ENCODE measurements at regions not wholly inside any gene's neighbourhood (a gene's known extent, or its start where the extent isn't known, plus 50 kb on each side); places are given as distances from the start of the nearest gene placed in this dataset.
"Not testable (repeated sequence)": the region's sequence is repeated elsewhere in the genome, so short reads cannot be mapped to it uniquely, and the experiment has no call there.

GRCh38 chrX:148080593-148080992 lies 99.5 kb downstream of the FMR1NB start:
- no peak for DNase-seq
- Mint-ChIP-seq H3K27me3 (no peaks in the 10 kb centered on the region), H3K36me3 (ENCODE audit: low read depth) (no peaks in the 10 kb centered on the region), H3K27ac (no peak overlapping the region), H3K4me3 (no peak overlapping the region), H3K4me1 (no peaks in the 10 kb centered on the region), H3K9me3 (ENCODE audit: low read depth) (no peaks in the 10 kb centered on the region)
- CTCF ChIA-PET = no interaction called here
- intact Hi-C loops (cut with DNase I, micrococcal nuclease) = no loop called here
- no peak for ATAC-seq
- POLR2A ChIA-PET = no interaction called here

GRCh38 chrX:148084611-148085010 lies 103.5 kb downstream of the FMR1NB start:
- ChIA-PET POLR2A (no interaction called here), CTCF (no interaction called here)
- Mint-ChIP-seq H3K36me3 (ENCODE audit: low read depth) (no peaks in the 10 kb centered on the region), H3K9me3 (ENCODE audit: low read depth) (no peaks in the 10 kb centered on the region), H3K4me3 (no peak overlapping the region), H3K27me3 (no peaks in the 10 kb centered on the region), H3K27ac (no peak overlapping the region), H3K4me1 (no peaks in the 10 kb centered on the region)
- intact Hi-C loops (cut with DNase I, micrococcal nuclease) = no loop called here
- ATAC-seq (no peak), DNase-seq (no peak)

DNA sequence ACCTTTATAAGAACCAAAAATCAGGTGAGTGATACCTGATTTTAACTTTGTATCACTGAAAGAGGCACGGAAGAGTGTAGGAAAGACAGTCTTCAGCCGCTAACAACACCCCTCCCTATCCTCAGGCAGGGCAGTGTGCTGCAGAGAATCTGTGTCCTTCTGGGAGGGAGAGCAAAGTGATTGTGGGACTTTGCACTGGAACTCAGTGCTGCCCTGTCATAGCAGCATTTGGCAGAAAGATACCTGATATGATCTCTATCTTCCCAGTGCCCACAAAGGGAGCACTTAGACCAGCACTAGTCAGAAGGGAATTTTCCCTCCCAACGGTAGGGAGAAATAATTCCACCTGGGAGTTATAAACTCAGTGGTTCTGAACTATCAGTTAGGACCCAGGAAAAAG lies 139.0 kb downstream of the FMR1NB start:
- no peak for ATAC-seq
- intact Hi-C loops (cut with DNase I, micrococcal nuclease) = no loop called here
- H3K36me3 Mint-ChIP-seq (ENCODE audit: low read depth) = no peaks in the 10 kb centered on the region
- no peak overlapping the region for H3K4me3 Mint-ChIP-seq
- ChIA-PET CTCF (no interaction called here), POLR2A (no interaction called here)
- H3K4me1 Mint-ChIP-seq = no peaks in the 10 kb centered on the region
- no peaks in the 10 kb centered on the region for H3K27me3 Mint-ChIP-seq
- no peak overlapping the region for H3K27ac Mint-ChIP-seq
- H3K9me3 Mint-ChIP-seq (ENCODE audit: low read depth) = no peaks in the 10 kb centered on the region
- no peak for DNase-seq

- H3K9me3 Mint-ChIP-seq (ENCODE audit: low read depth) = no peaks in the 10 kb centered on the region
- ChIA-PET CTCF (no interaction called here), POLR2A (no interaction called here)
- no peaks in the 10 kb centered on the region for H3K36me3 Mint-ChIP-seq (ENCODE audit: low read depth)
- H3K4me1 Mint-ChIP-seq = no peaks in the 10 kb centered on the region
- intact Hi-C loops (cut with DNase I, micrococcal nuclease) = no loop called here
- no peak overlapping the region for H3K27ac Mint-ChIP-seq
- H3K27me3 Mint-ChIP-seq = no peaks in the 10 kb centered on the region
- no peak overlapping the region for H3K4me3 Mint-ChIP-seq
- ATAC-seq = no peak
- DNase-seq = no peak
Observed at GRCh38 chrX:148120999-148121623, 140.0 kb downstream of the FMR1NB start.

GRCh38 chrX:148128872-148129505 lies 147.9 kb downstream of the FMR1NB start:
- H3K4me3 Mint-ChIP-seq, POLR2A ChIA-PET, ATAC-seq: not testable (repeated sequence)

DNA sequence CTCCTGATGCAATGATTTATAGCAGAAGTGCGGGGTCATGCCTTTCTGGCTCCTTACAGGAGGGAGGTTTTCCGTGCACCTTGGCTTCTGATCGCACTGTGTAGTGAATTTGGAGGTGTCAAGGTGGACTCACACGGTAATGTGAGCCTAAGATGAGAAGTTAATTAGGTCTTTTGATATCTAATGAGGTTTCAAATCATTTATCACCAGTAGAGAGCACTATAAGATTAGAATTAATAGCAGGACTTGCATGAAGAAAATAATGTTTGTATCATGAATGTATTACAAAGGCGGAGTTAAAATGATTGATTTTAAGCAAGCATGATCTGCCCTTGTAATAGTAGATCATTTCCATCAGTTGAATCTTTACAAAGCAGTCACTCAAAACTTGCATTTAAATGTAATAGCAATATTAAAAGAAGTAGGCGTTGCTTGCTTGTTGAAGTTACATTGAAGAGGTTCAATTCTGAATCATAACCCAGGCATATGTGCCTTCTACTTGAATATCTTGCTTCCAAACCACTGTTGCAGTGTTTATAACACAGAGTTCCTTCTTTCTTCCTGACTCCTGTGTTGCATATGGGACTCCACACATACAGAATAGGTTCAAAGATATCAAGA lies 152.1 kb downstream of the FMR1NB start:
- Mint-ChIP-seq H3K36me3 (ENCODE audit: low read depth) (no peaks in the 10 kb centered on the region), H3K4me3 (no peak overlapping the region), H3K9me3 (ENCODE audit: low read depth) (no peaks in the 10 kb centered on the region), H3K27me3 (no peaks in the 10 kb centered on the region), H3K4me1 (no peaks in the 10 kb centered on the region), H3K27ac (no peak overlapping the region)
- ATAC-seq = no peak
- POLR2A ChIA-PET = no interaction called here
- CTCF ChIA-PET = interaction anchor here (1.0 kb wide), 1 partner anchor 1153 kb away, joined by 3 read pairs; no protein-coding TSS in a partner anchor
- no peak for DNase-seq
- intact Hi-C loops (cut with DNase I, micrococcal nuclease) = loop anchor here (1.0 to 10.0 kb wide), 2 partner anchors 1154 to 1342 kb away; no protein-coding TSS in a partner anchor

More at GRCh38 chrX:148128872-148129505, 147.9 kb downstream of the FMR1NB start:
- H3K27ac Mint-ChIP-seq; DNase-seq; intact Hi-C loops (cut with DNase I, micrococcal nuclease); H3K36me3 Mint-ChIP-seq (ENCODE audit: low read depth); H3K27me3 Mint-ChIP-seq; H3K9me3 Mint-ChIP-seq (ENCODE audit: low read depth); H3K4me1 Mint-ChIP-seq; CTCF ChIA-PET: not testable (repeated sequence)

GRCh38 chrX:148134578-148134977 lies 153.4 kb downstream of the FMR1NB start:
- H3K9me3 Mint-ChIP-seq (ENCODE audit: low read depth) = no peaks in the 10 kb centered on the region
- H3K4me1 Mint-ChIP-seq = no peaks in the 10 kb centered on the region
- no peaks in the 10 kb centered on the region for H3K27me3 Mint-ChIP-seq
- intact Hi-C loops (cut with DNase I, micrococcal nuclease) = loop anchor here (10.0 kb wide), 1 partner anchor 1340 kb away; no protein-coding TSS in a partner anchor
- DNase-seq (no peak), ATAC-seq (no peak)
- POLR2A ChIA-PET = no interaction called here
- CTCF ChIA-PET = no interaction called here
- no peak overlapping the region for H3K4me3 Mint-ChIP-seq
- H3K36me3 Mint-ChIP-seq (ENCODE audit: low read depth) = no peaks in the 10 kb centered on the region
- H3K27ac Mint-ChIP-seq = no peak overlapping the region

DNA sequence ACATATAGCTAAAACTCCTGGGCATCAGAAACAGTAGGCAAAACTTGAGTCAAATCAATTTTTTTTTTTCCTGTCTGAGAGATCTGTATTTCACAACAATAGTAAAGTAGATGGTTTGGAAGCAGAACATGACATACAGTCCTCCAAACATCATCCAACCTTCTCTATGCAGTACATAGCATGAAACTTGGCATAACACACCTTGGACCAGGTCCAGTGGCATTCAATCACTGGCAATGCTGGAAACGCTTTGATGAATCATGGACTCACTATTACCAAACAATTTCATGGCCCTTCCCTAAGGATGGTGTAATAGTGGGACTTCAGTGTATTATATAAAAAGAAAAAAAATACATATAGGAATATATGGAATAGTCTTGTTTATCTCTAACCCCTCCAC lies 154.6 kb downstream of the FMR1NB start:
- no peak for ATAC-seq
- Mint-ChIP-seq H3K9me3 (ENCODE audit: low read depth) (no peaks in the 10 kb centered on the region), H3K27me3 (no peaks in the 10 kb centered on the region), H3K4me3 (no peak overlapping the region), H3K27ac (no peak overlapping the region), H3K36me3 (ENCODE audit: low read depth) (no peaks in the 10 kb centered on the region), H3K4me1 (no peaks in the 10 kb centered on the region)
- no peak for DNase-seq
- CTCF ChIA-PET = no interaction called here
- intact Hi-C loops (cut with DNase I, micrococcal nuclease) = loop anchor here (10.0 kb wide), 1 partner anchor 1339 kb away; no protein-coding TSS in a partner anchor
- POLR2A ChIA-PET = no interaction called here

DNA sequence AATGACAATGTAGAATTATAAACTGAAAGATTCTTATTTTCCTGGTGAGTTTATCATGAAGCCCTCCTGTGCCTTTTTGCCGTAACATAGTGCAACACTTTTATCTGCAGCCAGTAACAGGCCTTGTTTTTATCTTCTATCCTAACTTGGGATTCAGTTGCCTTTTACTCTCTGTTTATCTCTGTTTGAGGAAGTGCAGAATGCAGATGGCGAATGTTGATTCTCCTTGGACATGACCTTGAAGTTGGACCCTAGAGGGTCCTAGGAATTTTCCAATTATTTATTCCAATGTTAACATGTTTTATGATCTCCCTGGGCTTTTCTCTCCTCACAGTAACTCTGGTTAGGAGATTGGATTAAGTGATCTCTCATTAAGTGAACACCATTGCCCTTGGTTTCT lies 165.0 kb downstream of the FMR1NB start:
- CTCF ChIA-PET = no interaction called here
- no peaks in the 10 kb centered on the region for H3K9me3 Mint-ChIP-seq (ENCODE audit: low read depth)
- DNase-seq (no peak), ATAC-seq (no peak)
- no peaks in the 10 kb centered on the region for H3K36me3 Mint-ChIP-seq (ENCODE audit: low read depth)
- intact Hi-C loops (cut with DNase I, micrococcal nuclease) = no loop called here
- no peak overlapping the region for H3K27ac Mint-ChIP-seq
- H3K4me3 Mint-ChIP-seq = no peak overlapping the region
- no peaks in the 10 kb centered on the region for H3K4me1 Mint-ChIP-seq
- no peaks in the 10 kb centered on the region for H3K27me3 Mint-ChIP-seq
- POLR2A ChIA-PET = no interaction called here

DNA sequence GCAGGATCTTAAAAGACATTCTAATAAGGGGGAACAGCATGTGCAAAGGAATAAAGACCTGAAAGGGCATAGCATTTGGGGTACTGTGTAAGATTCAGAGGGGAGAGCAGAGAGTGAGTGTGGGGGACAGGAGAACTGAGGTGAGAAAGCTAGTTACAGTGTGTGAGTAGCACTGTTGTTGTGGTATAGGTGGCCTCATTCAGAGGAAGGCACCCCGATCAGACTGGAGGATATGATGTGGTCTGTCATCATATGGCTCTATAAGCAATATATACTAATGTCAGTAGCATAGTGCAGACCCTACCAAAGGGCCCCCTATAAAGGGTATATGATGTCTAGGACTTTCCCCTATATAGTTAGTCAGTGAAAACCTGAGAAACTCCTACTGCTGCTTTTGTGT lies 175.8 kb downstream of the FMR1NB start:
- Mint-ChIP-seq H3K4me1 (no peaks in the 10 kb centered on the region), H3K9me3 (ENCODE audit: low read depth) (no peaks in the 10 kb centered on the region), H3K27me3 (no peaks in the 10 kb centered on the region), H3K27ac (no peak overlapping the region), H3K4me3 (no peak overlapping the region), H3K36me3 (ENCODE audit: low read depth) (no peaks in the 10 kb centered on the region)
- ATAC-seq (no peak), DNase-seq (no peak)
- POLR2A ChIA-PET = no interaction called here
- intact Hi-C loops (cut with DNase I, micrococcal nuclease) = no loop called here
- CTCF ChIA-PET = no interaction called here

GRCh38 chrX:148159796-148160195 lies 178.7 kb downstream of the FMR1NB start:
- POLR2A ChIA-PET = no interaction called here
- Mint-ChIP-seq H3K36me3 (ENCODE audit: low read depth) (no peaks in the 10 kb centered on the region), H3K27me3 (no peaks in the 10 kb centered on the region), H3K4me3 (no peak overlapping the region), H3K27ac (no peak overlapping the region), H3K4me1 (no peaks in the 10 kb centered on the region), H3K9me3 (ENCODE audit: low read depth) (no peaks in the 10 kb centered on the region)
- intact Hi-C loops (cut with DNase I, micrococcal nuclease) = loop anchor here in 1 of 2 experiments (10.0 kb wide), 1 partner anchor 85 kb away; no protein-coding TSS in a partner anchor
- DNase-seq (no peak), ATAC-seq (no peak)
- CTCF ChIA-PET = no interaction called here

DNA sequence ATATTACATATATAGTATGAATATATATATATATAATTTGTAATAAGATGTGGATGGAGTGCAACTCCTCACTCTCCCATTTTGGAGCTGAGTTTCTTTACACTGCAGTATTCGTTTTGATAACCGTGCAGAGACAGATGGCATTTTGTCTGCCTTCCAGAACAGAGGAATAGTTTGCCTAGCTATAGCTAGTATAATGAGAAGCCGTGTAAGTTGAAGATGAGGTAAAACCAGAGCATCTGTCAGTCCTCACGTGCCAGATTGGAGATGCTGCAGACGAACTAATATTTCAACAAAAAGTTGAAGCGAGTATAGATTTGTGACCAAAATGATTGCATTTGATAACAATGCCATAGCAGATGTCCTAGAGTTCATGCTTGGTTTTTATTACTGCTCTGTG lies 180.6 kb downstream of the FMR1NB start:
- H3K27me3 Mint-ChIP-seq = no peaks in the 10 kb centered on the region
- no peaks in the 10 kb centered on the region for H3K4me1 Mint-ChIP-seq
- H3K9me3 Mint-ChIP-seq (ENCODE audit: low read depth) = no peaks in the 10 kb centered on the region
- ChIA-PET CTCF (no interaction called here), POLR2A (no interaction called here)
- no peak for DNase-seq
- no peak for ATAC-seq
- H3K27ac Mint-ChIP-seq = no peak overlapping the region
- H3K4me3 Mint-ChIP-seq = no peak overlapping the region
- H3K36me3 Mint-ChIP-seq (ENCODE audit: low read depth) = no peaks in the 10 kb centered on the region
- intact Hi-C loops (cut with DNase I, micrococcal nuclease) = loop anchor here in 1 of 2 experiments (10.0 kb wide), 1 partner anchor 83 kb away; no protein-coding TSS in a partner anchor

All from activated CD4-positive, alpha-beta T cell treated with anti-CD3 and anti-CD28 coated beads for 36 hours (primary cell).